SK-N-MC (cell line): ENCODE measurements at regions not wholly inside any gene's neighbourhood (a gene's known extent, or its start where the extent isn't known, plus 50 kb on each side); places are given as distances from the start of the nearest gene placed in this dataset.

Source experiments
- DNase-seq: peaks from one replicate; pipeline ENCODE4 v3.0.0-alpha.2; 2011; ENCODE audit warnings: low read depth, low spot score
- H3K27ac ChIP-seq: fragments of 200-600 bp; sonication (generic); 2 replicates; pipeline ENCODE4 v1.5.1; 2016; ENCODE audit warnings: mixed run types
- H3K36me3 ChIP-seq: fragments of 200-600 bp; sonication (generic); 2 replicates; pipeline ENCODE4 v1.6.1; 2017; ENCODE audit warnings: antibody characterized with exemption, low read length, mixed read lengths; ENCODE audit not compliant: insufficient read depth
- H3K4me3 ChIP-seq: fragments of 200-600 bp; sonication (generic); 2 replicates; pipeline ENCODE4 v1.5.1; 2016
- H3K9ac ChIP-seq: fragments of 200-600 bp; sonication (generic); 2 replicates; pipeline ENCODE4 v1.8.0; 2017; ENCODE audit warnings: mixed run types, mixed read lengths; ENCODE audit not compliant: insufficient read length
- H3K9me3 ChIP-seq: fragments of 200-600 bp; sonication (generic); 2 replicates; pipeline ENCODE4 v1.6.1; 2017; ENCODE audit warnings: low read depth, mild to moderate bottlenecking, antibody characterized with exemption, low read length, moderate library complexity, mixed read lengths
- EZH2 ChIP-seq: fragments of 200-600 bp; sonication (generic); IDR thresholded peaks from one replicate; pipeline ENCODE4 v1.6.1; 2017; ENCODE audit warnings: antibody characterized with exemption
- FOXP2 ChIP-seq: optimal IDR thresholded peaks from 2 replicates; pipeline ENCODE3; 2011; ENCODE audit warnings: mild to moderate bottlenecking, moderate library complexity; ENCODE audit not compliant: insufficient read depth; ENCODE audit errors: extremely low read length, control extremely low read depth
- POLR2AphosphoS5 ChIP-seq: IDR thresholded peaks from 2 replicates; pipeline ENCODE4 v1.6.1; 2012; ENCODE audit warnings: mild to moderate bottlenecking, low read depth, low read length, borderline replicate concordance

DNA sequence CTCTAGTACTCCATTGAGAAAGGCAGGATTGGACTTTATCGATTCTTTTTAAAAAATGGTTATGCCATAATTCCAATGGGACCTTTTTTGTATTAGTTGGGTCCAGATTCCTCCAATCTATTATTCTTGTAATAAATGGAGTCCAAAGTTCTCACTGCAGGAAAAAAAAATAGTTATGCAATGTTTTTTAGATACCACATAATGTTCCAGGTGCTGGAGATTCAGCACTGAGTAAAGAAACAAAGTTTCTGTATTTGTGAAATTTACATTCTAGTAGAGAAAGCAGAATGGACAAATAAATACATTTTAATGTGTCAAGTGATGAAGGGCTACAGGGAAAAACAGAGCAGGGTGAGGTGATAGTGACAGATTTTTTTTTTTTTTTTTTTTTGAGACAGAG, 78.5 kb upstream of the MYCN start:
- Histone ChIP-seq H3K9me3 (no peaks in the 10 kb centered on the region), H3K36me3 (no peaks in the 10 kb centered on the region), H3K9ac (no peak overlapping the region), H3K4me3 (no peak overlapping the region), H3K27ac (no peak overlapping the region)
- no peak for TF ChIP-seq FOXP2
- no peak for TF ChIP-seq EZH2
- TF ChIP-seq POLR2AphosphoS5 = no peak
- no peak for DNase-seq

- no peaks in the 10 kb centered on the region for H3K9me3 ChIP-seq
- H3K9ac ChIP-seq = no peak overlapping the region
- no peak for DNase-seq
- no peaks in the 10 kb centered on the region for H3K36me3 ChIP-seq
- no peak for TF ChIP-seq FOXP2
- TF ChIP-seq EZH2 = no peak
- no peak for TF ChIP-seq POLR2AphosphoS5
- no peak overlapping the region for H3K27ac ChIP-seq
- no peak overlapping the region for H3K4me3 ChIP-seq
Observed at GRCh38 chr2:15863089-15863488, 77.3 kb upstream of the MYCN start.

DNA sequence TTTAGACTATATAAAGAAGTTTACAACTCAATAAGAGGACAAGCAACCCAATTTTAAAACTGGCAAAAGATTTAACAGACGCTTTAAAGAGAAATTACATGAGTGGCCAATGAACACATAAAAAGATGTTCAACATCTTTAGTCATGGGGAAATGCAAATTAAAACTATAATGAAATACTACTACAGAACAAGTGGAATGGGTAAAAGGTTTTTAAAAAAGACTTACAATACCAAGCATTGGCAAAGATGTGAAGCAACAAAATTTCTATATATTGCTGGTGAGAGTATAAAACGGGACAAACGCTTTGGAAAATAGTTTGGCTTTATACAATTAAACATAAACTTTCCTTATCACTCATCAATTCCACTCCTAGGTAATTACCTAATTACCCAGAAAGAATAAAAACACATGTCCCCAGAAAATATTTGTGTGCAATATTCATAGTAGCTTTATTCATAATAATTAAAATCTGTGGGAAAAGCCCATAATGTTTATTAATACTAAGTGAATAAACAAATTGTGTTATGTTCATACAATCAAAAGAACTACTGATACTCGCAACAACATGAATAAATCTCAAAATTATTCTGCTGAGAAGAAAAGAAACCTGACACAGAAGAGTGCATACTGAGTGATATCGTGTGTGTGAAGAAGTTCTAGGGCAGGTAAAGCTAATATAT, 76.7 kb upstream of the MYCN start:
- no peak overlapping the region for H3K9ac ChIP-seq
- no peak for DNase-seq
- no peaks in the 10 kb centered on the region for H3K36me3 ChIP-seq
- TF ChIP-seq EZH2 (no peak), FOXP2 (no peak), POLR2AphosphoS5 (no peak)
- no peak overlapping the region for H3K4me3 ChIP-seq
- no peak overlapping the region for H3K27ac ChIP-seq
- H3K9me3 ChIP-seq = no peaks in the 10 kb centered on the region

- TF ChIP-seq EZH2 (no peak), FOXP2 (no peak), POLR2AphosphoS5 (no peak)
- H3K27ac ChIP-seq = no peak overlapping the region
- H3K9me3 ChIP-seq = no peaks in the 10 kb centered on the region
- H3K36me3 ChIP-seq = no peaks in the 10 kb centered on the region
- no peak overlapping the region for H3K4me3 ChIP-seq
- H3K9ac ChIP-seq = no peak overlapping the region
- no peak for DNase-seq
Observed at GRCh38 chr2:15864176-15864769, 76.1 kb upstream of the MYCN start.

DNA sequence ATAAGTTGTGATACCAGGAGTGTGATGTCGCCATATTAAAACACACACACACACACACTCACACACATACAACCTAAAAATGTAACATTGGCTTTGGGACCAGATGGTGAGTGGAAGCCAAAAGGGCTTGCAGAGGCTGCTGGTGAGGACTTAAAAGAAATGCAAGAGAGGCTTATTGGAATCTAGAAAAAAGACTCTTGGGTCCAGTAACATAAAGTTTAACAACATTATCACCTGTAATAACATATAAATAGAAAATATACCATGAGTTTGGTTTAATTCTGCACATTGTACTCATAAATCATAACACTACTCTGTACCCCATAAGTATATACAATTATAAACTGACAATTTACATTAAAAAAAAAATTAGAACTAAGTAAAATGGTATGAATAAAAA, 74.4 kb upstream of the MYCN start:
- no peak overlapping the region for H3K9ac ChIP-seq
- no peaks in the 10 kb centered on the region for H3K9me3 ChIP-seq
- H3K27ac ChIP-seq = no peak overlapping the region
- H3K4me3 ChIP-seq = no peak overlapping the region
- H3K36me3 ChIP-seq = no peaks in the 10 kb centered on the region
- TF ChIP-seq FOXP2 = no peak
- no peak for TF ChIP-seq EZH2
- TF ChIP-seq POLR2AphosphoS5 = no peak
- DNase-seq = no peak

- Histone ChIP-seq H3K4me3 (no peak overlapping the region), H3K9ac (no peak overlapping the region), H3K9me3 (no peaks in the 10 kb centered on the region), H3K36me3 (no peaks in the 10 kb centered on the region), H3K27ac (no peak overlapping the region)
- TF ChIP-seq POLR2AphosphoS5 = no peak
- no peak for TF ChIP-seq FOXP2
- TF ChIP-seq EZH2 = no peak
- no peak for DNase-seq
Observed at GRCh38 chr2:15866563-15867193, 73.7 kb upstream of the MYCN start.

DNA sequence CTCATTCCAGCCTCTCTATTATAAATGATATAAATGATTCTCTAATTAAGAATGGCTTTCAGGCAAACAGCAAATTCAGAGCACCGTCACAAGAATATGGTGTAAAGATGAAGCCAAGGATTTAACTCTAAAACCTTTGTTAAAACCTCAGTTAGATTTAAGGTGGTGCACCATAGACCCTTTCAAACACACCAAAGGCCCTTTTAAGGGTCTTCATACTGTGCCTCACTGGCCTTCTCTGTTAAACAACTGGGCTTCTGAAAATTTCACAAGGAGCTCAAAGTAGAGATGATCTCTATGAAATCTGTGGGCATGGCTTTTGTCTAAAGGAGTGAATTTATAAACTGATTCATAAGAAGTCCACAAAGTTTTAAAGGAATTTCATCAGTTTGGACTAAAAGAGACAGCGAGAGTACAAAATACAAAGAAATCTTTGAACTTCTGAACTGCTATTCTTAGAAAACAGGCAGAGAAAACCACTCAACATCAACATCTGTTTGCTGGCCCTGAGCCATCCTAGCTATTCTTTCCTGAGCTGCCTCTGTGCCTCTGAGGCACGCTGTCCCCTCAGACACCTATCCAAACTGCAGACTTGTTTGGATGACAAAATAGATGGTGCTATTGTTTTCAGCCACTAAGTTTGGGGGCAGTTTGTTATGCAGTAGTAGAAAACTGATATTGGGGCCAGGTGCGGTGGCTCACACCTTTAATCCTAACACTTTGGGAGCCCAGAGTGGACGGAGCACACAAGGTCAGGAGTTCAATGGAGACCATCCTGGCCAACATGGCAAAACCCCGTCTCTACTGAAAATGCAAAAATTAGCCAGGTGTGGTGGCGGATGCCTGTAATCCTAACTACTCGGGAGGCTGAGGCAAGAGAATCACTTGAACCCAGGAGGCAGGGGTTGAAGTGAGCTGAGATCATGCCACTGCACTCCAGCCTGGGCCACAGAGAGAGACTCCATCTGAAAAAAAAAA, 72.9 kb upstream of the MYCN start:
- DNase-seq = no peak
- H3K9ac ChIP-seq = no peak overlapping the region
- no peaks in the 10 kb centered on the region for H3K9me3 ChIP-seq
- no peak for TF ChIP-seq POLR2AphosphoS5
- no peak for TF ChIP-seq EZH2
- no peak for TF ChIP-seq FOXP2
- no peak overlapping the region for H3K4me3 ChIP-seq
- H3K27ac ChIP-seq = no peak overlapping the region
- H3K36me3 ChIP-seq = no peaks in the 10 kb centered on the region

- Histone ChIP-seq H3K4me3 (no peak overlapping the region), H3K36me3 (no peaks in the 10 kb centered on the region), H3K27ac (no peak overlapping the region), H3K9ac (no peak overlapping the region), H3K9me3 (no peaks in the 10 kb centered on the region)
- TF ChIP-seq FOXP2 (no peak), POLR2AphosphoS5 (no peak), EZH2 (no peak)
- no peak for DNase-seq
Observed at GRCh38 chr2:15868186-15868585, 72.2 kb upstream of the MYCN start.
